Muscle layer of colon (tissue), 2 donors: ENCODE measurements at regions not wholly inside any gene's neighbourhood (a gene's known extent, or its start where the extent isn't known, plus 50 kb on each side); places are given as distances from the start of the nearest gene placed in this dataset.

Experiments used
- H3K27ac ChIP-seq: one replicate; pipeline ENCODE4 v1.7.0; 2013; ENCODE audit warnings: low read depth, mild to moderate bottlenecking, low read length, moderate library complexity
- H3K27me3 ChIP-seq, 2 donors: one replicate each; pipeline ENCODE4 v1.7.0; 2013; ENCODE audit warnings: low read length in 2 of 2, mild to moderate bottlenecking in 2 of 2; ENCODE audit not compliant: insufficient read depth in 2 of 2, control insufficient read depth in 1 of 2
- H3K36me3 ChIP-seq: one replicate; pipeline ENCODE4 v1.7.0; 2013; ENCODE audit warnings: mild to moderate bottlenecking, low read length; ENCODE audit not compliant: insufficient read depth
- H3K4me1 ChIP-seq: one replicate; pipeline ENCODE4 v1.7.0; 2013; ENCODE audit warnings: mild to moderate bottlenecking, low read length; ENCODE audit not compliant: insufficient read depth
- H3K4me3 ChIP-seq, 2 donors: one replicate each; pipeline ENCODE4 v1.7.0; 2013; ENCODE audit warnings: low read length in 2 of 2, low read depth in 1 of 2, mild to moderate bottlenecking in 1 of 2, moderate library complexity in 1 of 2
- H3K9ac ChIP-seq: one replicate; pipeline ENCODE4 v1.7.0; 2013; ENCODE audit warnings: low read length
- H3K9me3 ChIP-seq: one replicate; pipeline ENCODE4 v1.7.0; 2013; ENCODE audit warnings: mild to moderate bottlenecking, low read length
- donor health status: abdominal sarcoma.
- donor health status: Adenocarcinoma of cecum.

DNA sequence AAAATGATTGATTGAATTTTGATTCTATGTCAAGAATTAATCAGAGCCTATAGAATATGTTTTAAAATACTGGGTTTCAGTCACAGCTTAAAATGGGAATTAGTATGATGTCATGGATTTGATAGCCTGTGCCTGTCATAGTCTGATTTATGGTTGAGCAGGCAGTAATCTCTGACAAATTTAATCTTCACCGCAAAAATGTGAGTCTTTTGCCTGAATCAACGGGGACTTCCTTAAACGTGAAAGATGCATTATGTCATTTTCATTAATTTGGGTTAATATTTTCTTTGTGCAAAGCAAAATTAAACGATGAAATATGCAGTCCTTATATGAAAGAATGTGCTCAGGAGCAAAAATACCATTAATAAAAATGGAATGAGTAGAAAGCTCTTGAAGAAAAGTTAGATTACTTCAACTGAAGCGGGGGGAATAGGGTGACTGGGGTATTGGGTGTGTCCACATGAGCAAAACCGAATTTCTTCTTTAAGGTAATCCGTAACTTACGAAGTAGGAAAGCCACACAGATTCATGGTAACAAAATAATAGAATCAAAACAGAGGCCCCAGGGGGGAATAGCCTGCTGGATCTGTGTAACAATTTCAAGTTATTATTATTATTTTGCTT lies 339.6 kb upstream of the NOX3 start:
- no peaks in the 10 kb centered on the region for H3K9me3 ChIP-seq
- H3K4me3 ChIP-seq = no peak overlapping the region
- no peaks in the 10 kb centered on the region for H3K4me1 ChIP-seq
- H3K9ac ChIP-seq = no peak overlapping the region
- H3K36me3 ChIP-seq = no peaks in the 10 kb centered on the region
- H3K27ac ChIP-seq = no peak overlapping the region
- no peaks in the 10 kb centered on the region for H3K27me3 ChIP-seq

DNA sequence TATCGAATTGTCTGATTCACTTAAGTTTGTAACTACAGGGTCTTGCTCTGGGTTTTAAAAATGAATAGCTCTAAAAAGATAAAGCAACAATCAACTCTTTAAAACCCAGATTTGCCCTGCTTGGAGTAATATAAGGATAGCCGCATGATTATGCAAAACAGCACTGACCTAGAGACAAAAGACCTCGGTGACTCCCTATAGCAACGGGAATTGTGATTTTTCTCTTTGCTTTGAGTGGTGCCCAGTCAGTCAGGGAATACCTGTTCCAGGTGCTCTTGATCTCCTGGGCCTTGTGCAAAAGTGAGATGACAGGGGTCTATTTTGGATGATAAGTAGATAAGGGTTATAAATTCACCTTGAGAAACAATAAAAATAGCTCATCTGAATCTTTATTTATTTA lies 336.3 kb upstream of the NOX3 start:
- no peaks in the 10 kb centered on the region for H3K27me3 ChIP-seq
- H3K9ac ChIP-seq = no peak overlapping the region
- H3K4me1 ChIP-seq = no peaks in the 10 kb centered on the region
- no peaks in the 10 kb centered on the region for H3K9me3 ChIP-seq
- H3K36me3 ChIP-seq = no peaks in the 10 kb centered on the region
- no peak overlapping the region for H3K4me3 ChIP-seq
- no peak overlapping the region for H3K27ac ChIP-seq

DNA sequence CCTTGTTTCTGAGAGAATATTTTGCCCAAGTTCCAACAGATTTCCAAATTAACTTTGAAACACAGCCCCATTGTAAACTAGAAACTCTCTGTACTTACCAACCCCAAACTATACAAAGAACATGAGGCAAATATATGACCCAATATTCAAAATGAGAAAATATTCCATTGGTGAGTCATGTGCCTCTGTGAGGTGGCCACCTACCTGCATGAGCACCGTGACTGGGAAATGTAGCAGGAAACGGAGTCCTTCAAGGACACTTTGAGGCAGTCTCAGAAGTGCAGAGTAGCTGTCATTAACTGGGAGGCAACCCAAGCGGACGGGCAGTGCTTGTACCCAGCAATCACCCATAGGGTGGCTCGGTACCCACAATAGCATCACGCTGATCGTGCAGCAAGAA lies 335.5 kb upstream of the NOX3 start:
- H3K4me1 ChIP-seq = no peaks in the 10 kb centered on the region
- no peaks in the 10 kb centered on the region for H3K36me3 ChIP-seq
- H3K9ac ChIP-seq = no peak overlapping the region
- no peaks in the 10 kb centered on the region for H3K27me3 ChIP-seq
- no peaks in the 10 kb centered on the region for H3K9me3 ChIP-seq
- no peak overlapping the region for H3K27ac ChIP-seq
- H3K4me3 ChIP-seq = no peak overlapping the region

DNA sequence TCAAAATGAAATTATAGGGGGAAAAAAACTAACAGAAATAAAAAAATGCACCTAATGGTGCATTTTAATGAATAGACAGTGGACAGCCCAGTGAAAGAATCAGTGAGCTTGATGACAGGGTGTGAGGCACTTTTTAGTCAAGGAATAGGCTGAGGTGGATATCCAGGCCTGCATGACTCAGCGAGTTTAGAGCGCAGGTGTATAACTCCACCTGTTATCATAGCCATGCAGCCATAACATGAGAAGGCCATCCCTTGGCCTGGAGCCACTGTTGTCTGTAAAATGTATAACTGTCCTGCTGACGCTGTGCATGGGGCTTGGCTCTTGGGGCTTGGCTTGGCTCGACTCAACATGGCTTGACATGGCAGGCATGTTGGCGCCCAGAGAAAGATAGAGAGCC lies 331.5 kb upstream of the NOX3 start:
- no peak overlapping the region for H3K9ac ChIP-seq
- H3K27me3 ChIP-seq = no peaks in the 10 kb centered on the region
- H3K27ac ChIP-seq = no peak overlapping the region
- H3K9me3 ChIP-seq = no peaks in the 10 kb centered on the region
- H3K4me3 ChIP-seq = no peak overlapping the region
- no peaks in the 10 kb centered on the region for H3K4me1 ChIP-seq
- no peaks in the 10 kb centered on the region for H3K36me3 ChIP-seq

DNA sequence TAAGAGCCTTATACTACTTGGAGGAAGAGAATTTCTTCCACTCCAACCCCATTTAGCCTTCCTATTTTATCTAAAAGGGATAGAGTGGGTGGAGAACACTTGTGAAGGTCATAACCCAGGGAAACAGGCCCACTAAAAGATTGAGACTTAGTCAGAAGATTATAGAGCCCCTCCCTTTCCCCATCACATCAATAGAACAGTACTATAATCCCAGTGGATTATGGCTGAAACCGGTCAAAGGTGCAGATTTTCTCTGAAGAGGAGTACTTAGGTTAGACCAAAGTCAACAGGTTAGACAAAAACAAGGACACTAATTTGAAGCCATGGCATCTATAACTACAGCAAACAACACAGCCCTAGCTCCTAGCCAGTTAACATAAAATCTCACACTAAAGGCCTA lies 330.9 kb upstream of the NOX3 start:
- H3K27ac ChIP-seq = no peak overlapping the region
- H3K4me1 ChIP-seq = no peaks in the 10 kb centered on the region
- no peaks in the 10 kb centered on the region for H3K27me3 ChIP-seq
- H3K36me3 ChIP-seq = no peaks in the 10 kb centered on the region
- no peak overlapping the region for H3K4me3 ChIP-seq
- H3K9me3 ChIP-seq = no peaks in the 10 kb centered on the region
- H3K9ac ChIP-seq = no peak overlapping the region

DNA sequence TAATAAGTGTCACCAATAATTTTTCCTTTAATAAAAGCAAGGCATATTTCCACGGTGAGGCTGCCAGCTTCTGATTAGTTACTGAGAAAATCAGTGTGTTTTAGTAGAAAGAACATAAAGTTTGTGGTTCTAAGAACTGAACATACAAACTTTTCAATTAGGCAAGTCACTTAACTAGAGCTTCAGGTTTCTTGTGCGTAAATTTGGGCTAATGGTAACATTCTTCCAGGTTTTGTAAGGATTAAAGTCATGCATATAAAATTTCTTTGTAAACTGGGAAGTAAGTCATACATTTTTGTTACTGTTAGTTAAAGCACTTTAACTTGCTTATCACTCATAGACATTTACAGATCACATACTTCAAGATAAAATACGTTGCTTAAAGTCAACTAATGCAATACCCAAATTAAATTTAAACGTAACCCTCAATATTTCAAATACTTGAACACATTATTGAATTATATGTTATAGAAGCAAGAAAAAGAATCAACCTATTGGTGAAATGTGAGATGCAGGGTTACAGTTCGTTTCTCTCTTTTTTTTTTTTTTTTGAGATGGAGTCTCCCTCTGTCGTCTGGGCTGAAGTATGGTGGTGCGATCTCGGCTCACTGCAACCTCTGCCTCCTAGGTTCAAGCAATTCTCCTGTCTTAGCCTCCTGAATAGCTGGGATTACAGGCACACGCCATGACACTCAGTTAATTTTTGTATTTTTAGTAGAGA lies 327.3 kb upstream of the NOX3 start:
- Histone ChIP-seq H3K9ac (no peak overlapping the region), H3K36me3 (no peaks in the 10 kb centered on the region), H3K4me1 (no peaks in the 10 kb centered on the region), H3K4me3 (no peak overlapping the region), H3K27me3 (no peaks in the 10 kb centered on the region), H3K27ac (no peak overlapping the region), H3K9me3 (no peaks in the 10 kb centered on the region)

DNA sequence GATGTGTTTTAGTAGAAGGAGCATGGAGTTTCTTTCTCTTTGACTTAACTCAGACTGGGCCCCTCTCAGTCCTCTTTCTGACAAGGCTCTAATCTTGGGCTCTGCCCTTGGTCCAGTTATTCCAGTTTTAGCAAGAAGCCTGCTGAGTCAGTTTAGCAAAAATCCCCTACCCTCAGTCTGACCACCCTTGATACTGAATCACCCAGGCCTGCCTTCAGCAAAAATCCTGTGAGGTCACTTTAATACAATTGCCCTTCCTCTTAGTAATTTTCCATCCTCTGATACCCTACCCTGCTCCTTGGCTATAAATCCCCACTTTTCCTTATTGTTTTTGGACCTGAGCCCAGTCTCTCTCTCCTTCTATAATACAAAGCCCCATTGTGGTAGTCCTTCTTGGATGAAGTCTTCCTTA lies 326.7 kb upstream of the NOX3 start:
- H3K4me1 ChIP-seq = no peaks in the 10 kb centered on the region
- no peaks in the 10 kb centered on the region for H3K27me3 ChIP-seq
- H3K9ac ChIP-seq = no peak overlapping the region
- H3K4me3 ChIP-seq = no peak overlapping the region
- H3K9me3 ChIP-seq = no peaks in the 10 kb centered on the region
- no peak overlapping the region for H3K27ac ChIP-seq
- H3K36me3 ChIP-seq = no peaks in the 10 kb centered on the region

DNA sequence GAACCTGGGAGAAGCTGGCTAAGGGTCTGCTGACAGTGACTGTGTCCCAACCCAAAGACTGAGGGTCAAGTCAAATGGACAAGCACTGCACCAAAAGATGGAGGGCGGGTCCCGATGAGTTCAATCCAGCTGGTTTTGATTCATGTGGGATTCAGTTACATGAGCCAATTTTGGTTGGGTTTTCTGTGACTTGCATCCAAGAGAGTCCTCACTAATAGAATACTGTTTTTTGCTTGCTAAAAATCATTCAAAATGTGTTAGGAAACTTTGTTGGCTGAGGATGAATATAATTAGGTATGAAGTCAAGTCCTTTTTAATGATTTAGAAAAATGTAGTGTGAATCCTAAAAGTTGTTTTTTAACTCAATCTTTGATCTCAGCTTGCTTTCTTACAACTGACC lies 323.8 kb upstream of the NOX3 start:
- Histone ChIP-seq H3K9ac (no peak overlapping the region), H3K27me3 (no peaks in the 10 kb centered on the region), H3K9me3 (no peaks in the 10 kb centered on the region), H3K36me3 (no peaks in the 10 kb centered on the region), H3K4me3 (no peak overlapping the region), H3K27ac (no peak overlapping the region), H3K4me1 (no peaks in the 10 kb centered on the region)

DNA sequence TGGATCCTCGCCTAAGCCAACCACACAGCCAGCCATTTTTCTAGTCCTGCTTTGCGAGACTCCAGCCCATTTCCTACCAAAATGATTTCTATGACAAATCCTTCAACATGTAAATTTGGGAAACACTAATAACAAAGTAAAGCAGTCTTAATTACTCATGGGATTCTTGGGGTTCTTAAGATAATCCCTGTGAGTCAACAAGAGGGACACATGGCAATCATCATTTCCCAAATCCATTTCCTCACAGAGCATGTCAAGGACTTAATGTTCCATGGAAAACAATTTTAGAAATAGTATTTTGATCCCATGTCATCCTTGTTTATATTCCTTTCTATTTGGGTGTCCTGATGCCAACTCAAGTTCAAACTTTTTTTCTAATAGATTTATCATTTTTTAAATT lies 322.7 kb upstream of the NOX3 start:
- H3K9ac ChIP-seq = no peak overlapping the region
- H3K4me3 ChIP-seq = no peak overlapping the region
- H3K27ac ChIP-seq = no peak overlapping the region
- no peaks in the 10 kb centered on the region for H3K4me1 ChIP-seq
- H3K9me3 ChIP-seq = no peaks in the 10 kb centered on the region
- no peaks in the 10 kb centered on the region for H3K36me3 ChIP-seq
- no peaks in the 10 kb centered on the region for H3K27me3 ChIP-seq

DNA sequence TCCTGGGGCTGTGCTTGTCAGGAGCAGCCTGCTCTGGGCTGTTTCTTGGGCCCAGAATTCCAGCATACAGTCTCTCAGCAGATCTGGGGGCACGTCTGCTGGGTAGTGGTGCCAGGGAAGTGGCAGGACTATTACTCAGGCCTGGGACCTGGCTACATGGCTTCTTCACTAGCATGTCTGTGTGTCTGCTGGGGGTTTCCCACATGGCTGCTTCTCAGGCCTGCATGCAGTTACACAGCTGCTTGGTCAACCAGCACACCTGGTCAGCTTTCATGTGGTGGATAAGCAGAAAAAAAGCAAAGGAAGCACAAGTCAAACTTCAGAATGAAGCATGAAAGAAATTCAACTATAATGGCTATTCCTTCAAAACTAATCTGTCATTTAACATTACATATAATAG lies 316.2 kb upstream of the NOX3 start:
- Histone ChIP-seq H3K27ac (no peak overlapping the region), H3K4me1 (no peaks in the 10 kb centered on the region), H3K9me3 (peaks cover 7% of the 10 kb centered on the region), H3K4me3 (no peak overlapping the region), H3K27me3 (no peaks in the 10 kb centered on the region), H3K9ac (no peak overlapping the region), H3K36me3 (no peaks in the 10 kb centered on the region)

DNA sequence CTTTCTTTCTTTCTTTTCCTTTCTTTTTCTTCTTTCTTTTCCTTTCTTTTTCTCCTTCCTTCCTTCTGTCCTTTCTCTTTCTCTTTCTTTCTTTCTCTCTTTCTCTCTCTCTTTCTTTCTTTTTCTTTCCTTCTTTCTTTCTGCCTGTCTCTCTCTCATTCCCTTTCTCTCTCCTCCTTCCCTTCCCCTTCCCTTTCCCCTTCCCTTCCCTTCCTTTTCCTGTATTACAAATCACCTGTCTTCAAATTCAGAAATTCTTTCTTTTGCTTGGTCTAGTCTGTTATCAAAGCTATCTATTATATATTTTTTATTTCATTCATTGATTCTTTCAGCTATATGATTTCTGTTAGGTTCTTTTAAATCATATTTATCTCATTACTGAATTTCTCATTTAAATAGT lies 315.2 kb upstream of the NOX3 start:
- no peak overlapping the region for H3K27ac ChIP-seq
- H3K36me3 ChIP-seq = no peaks in the 10 kb centered on the region
- H3K4me1 ChIP-seq = no peaks in the 10 kb centered on the region
- peaks cover 7% of the 10 kb centered on the region for H3K9me3 ChIP-seq
- H3K4me3 ChIP-seq = no peak overlapping the region
- no peaks in the 10 kb centered on the region for H3K27me3 ChIP-seq
- H3K9ac ChIP-seq = no peak overlapping the region

DNA sequence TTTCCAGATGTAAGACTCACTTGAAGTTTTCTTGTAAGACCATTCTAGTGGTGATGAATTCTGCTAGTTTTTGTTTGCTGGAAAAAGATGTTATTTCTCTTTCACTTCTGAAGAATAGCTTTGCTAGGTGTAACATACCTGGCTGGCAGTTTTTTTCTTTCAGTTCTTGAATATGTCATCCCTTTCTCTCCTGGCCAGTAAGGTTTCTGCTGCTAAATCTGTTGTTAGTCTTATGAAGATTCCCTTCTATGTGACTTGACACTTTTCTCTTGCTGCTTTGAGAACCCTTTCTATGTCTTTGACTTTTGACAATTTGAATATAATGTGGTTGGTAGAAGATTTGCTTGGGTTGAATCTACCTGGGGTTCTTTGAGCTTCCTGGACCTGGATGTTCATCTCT lies 314.7 kb upstream of the NOX3 start:
- Histone ChIP-seq H3K4me3 (no peak overlapping the region), H3K36me3 (no peaks in the 10 kb centered on the region), H3K27me3 (no peaks in the 10 kb centered on the region), H3K27ac (no peak overlapping the region), H3K9ac (no peak overlapping the region), H3K9me3 (peaks cover 7% of the 10 kb centered on the region), H3K4me1 (no peaks in the 10 kb centered on the region)
